HG03354 (cell line): ENCODE measurements at regions not wholly inside any gene's neighbourhood (a gene's known extent, or its start where the extent isn't known, plus 50 kb on each side); places are given as distances from the start of the nearest gene placed in this dataset.
"Not testable (repeated sequence)": the region's sequence is repeated elsewhere in the genome, so short reads cannot be mapped to it uniquely, and the experiment has no call there.

Source experiments
- ATAC-seq: cut with Tn5 transposase; IDR thresholded peaks from one replicate; pipeline ENCODE4 v1.9.1; 2021; ENCODE audit warnings: mild to moderate bottlenecking; ENCODE audit not compliant: unreplicated experiment, poor library complexity, severe bottlenecking

DNA sequence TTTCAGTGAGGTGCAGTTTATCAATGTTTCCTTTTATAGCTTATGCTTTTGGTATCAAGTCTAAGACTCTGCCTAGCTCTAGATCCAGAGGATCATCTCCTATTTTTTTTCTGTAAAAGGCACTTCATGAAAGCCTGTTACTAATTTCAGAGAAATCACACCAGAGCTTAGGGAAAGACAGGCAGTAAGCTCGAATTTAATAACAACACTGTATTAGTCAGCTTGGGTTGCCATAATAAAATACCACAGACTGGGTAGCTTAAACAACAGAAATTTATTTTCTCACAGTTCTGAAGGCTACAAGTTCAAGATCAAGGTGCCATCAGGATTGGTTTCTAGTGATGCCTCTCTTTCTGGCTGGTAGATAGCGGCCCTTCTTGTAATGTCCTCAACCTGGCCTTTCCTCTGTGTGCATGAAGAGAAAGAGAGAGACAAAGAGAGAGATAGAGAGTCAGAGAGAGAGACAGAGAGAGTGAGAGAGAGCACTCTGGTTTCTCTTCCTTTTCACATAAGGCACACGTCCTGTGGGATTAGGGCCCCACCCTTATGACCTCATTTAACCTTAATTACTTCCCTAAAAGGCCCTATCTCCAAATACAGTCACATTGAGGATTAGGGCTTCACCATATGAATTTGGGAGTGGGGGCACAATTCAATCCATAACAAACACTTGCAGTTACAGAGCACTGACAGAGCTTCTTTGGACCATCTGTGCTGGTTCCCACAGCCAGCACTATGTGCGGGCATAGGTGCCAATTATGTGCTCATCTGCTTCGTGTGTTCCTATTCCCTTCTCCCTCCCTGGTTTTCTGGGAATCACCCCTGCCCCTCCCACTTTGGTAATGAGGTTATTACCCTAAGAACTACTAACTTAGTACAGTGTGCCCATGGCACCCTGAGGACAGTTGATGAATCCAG lies 114.8 kb upstream of the MED14 start:
- ATAC-seq: no peak

DNA sequence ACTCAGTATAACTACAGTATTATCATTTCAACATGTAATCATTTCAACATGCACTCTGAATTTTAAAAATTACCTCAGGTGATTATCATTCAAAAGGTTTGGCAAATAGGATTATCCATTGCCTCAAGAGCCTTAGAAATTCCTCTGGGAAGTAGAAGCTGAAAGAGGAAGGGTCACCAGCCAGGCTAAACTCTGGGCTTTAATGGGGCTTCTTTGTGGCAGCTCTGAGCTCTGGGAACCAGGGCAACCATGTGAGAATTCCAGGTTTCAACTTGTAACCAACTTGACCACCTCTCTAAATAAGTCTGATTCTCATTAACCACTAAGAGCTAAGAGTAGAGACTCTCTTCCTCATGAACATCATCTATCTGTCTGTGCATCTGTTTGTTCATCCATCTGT lies 117.2 kb upstream of the MED14 start:
- no peak for ATAC-seq

DNA sequence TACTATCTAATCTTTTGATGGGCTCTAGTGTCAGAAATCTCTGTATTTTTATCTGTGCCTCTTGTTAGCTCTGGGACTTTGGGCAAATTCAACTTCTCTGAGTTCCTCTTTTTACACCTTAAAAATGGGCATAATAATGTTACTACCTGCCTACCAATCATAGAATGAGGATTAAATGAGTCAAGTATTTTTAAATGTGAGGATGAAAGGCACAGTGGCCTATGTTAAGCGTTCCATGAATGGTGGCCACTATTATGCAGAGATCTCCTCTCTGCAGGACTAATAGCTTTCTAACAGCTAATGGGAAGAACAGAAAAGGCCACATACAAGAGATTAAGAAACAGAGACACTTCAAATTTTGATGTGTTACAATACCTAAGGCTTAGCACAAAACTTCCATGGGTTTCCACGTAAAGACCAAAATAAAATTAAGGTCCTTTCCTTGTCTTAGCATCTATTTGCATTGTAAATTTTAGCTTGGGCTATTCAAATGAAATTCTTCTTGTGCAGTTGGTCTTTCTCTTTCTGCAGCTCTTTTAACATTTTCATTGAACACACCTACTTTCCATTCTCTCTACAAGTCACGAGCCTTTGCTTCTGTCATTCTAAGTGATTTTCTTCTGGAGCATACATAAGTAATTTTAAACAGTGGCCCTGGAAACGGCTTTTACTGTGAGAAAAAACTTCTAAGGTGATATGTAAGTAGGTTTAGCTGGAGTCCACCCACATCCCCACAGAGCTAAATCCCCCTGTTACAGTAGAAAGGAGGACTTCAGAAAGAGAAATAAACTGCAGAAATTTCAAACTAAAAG lies 117.9 kb upstream of the MED14 start:
- ATAC-seq: no peak

DNA sequence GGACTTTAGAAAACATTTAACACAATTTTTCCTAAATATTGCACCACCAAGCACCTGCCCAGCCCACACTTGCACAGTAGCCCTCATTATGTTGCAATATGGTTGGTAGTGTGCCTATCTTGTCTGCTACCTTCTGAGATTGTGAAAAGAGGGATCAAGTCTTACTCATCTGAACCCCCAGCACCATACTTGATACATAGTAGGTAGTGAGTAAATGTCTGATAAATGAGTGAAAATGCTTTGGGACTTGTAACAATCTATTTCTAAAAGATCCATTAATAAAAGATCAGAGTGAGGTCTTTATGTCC lies 118.4 kb upstream of the MED14 start:
- no peak for ATAC-seq

DNA sequence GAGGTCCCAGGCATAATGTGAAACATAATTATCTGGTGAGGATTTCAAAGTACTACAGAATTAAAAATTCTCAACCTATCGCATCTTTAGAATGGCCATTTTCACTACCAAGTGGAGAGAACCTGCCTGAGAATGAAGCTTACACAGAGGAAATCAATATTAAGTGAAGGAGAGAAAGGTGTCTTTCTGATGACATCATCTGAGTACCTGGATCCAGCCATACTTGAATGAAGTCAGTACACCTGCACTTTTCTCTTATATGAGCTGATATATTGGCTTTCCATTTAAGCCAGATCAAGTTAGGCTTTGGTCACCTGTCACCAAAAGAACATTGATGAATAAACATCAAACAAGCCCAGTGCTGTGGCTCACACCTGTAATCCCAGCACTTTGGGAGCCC lies 118.9 kb upstream of the MED14 start:
- ATAC-seq: no peak

DNA sequence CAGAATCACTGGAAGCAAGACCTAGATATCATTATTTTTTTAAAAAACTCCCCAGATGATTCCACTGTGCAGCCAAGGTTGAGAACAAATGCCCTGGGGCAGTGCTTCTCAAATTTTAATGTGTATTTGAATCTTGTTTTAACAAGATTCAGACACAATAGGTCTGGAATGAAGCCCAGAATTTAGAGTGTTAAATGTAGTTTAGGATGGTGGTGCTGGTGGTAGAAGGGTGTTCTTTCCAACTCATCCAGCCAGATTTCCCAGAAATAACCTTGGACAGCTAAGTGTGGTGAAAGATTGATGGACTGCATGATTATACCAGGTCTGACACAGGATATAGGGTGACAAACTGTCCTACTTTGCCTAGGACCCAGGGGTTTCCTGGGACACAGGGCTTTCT lies 120.1 kb upstream of the MED14 start:
- ATAC-seq: no peak

DNA sequence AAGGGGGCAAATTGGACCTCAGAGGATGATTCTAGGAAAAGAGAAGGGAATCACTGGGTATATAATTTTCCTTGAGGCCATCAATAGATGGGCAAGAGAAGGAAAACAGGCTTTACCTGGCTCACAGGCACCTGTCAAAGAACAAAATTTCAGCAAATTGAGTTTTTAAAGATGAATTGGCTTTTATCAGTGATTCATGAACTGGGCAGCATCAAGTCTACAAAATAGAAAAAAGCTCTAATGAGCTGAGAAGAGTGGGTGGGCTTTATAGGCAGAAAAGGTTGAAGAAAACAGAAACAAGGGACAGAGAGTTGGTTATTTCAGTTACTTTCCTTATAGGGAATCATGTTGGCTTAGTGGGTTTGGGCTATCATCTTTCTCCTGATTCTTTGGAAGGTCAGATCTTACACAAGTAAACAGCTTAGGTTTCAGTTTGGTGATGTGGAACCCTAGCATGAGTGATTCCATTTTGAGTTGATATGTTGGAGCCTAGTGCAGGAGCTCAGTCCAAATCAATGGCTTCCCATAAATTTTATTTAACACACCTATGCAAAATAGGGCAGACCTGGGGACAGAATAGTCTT lies 120.7 kb upstream of the MED14 start:
- ATAC-seq: no peak

DNA sequence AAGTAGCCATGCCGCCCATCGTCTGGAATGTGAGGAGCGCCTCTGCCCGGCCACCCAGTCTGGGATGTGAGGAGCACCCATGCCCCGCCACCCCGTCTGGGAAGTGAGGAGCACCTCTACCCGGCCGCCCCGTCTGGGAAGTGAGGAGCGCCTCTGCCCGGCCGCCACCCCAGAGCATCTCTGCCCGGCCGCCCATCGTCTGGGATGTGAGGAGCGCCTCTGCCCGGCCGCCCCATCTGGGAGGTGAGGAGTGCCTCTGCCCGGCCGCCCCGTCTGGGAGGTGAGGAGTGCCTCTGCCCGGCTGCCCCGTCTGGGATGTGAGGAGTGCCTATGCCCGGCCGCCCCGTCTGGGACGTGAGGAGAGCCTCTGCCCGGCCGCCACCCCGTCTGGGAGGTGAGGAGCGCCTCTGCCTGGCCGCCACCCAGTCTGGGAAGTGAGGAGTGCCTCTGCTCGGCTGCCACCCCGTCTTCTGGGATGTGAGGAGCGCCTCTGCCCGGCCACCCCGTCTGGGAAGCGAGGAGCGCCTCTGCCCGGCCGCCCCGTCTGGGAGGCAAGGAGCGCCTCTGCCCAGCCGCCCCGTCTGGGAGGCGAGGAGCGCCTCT lies 126.7 kb upstream of the MED14 start:
- not testable (repeated sequence) for ATAC-seq

DNA sequence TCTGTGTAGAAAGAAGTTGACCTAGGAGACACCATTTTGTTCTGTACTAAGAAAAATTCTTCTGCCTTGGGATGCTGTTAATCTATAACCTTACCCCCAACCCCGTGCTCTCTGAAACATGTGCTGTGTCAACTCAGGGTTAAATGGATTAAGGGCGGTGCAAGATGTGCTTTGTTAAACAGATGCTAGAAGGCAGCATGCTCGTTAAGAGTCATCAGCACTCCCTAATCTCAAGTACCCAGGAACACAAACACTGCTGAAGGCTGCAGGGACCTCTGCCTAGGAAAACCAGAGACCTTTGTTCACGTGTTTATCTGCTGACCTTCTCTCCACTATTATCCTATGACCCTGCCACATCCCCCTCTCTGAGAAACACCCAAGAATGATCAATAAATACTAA lies 127.9 kb upstream of the MED14 start:
- not testable (repeated sequence) for ATAC-seq

DNA sequence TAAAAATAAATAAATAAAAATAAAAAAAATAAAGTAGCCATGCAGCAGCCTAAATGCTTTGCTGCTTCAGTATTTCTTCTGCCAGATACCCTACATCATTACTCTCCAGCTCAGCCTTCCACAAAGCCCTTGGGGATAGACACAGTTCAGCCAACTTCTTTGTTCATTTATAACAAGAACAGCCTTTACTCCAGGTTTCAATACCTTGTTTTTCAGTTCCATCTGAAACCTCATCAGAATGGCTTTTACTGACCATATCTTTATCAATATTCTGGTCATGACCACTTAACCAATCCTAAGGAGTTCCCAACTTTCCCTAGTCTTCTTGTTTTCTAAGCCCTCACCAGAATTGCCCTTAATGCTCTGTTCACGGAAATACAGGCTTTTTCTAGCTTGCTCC lies 128.3 kb upstream of the MED14 start:
- no peak for ATAC-seq

DNA sequence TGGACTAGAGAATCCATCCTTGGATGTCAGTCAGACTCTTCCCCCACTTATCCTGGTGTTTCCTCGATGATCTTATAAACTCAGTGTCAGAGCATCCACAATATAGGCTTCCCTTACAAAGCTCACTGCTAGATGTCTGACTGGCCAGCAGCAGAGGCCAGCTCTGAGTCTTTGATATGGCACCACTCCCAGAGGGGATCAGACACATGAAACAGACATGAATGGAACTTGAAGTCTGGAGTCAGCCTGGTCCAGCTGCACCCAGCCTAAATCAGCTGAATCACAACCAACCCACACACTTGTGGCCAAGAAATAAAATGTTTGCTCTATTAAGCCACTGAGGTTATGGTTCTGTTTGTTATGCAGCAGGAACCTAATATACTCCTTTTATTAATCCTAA lies 129.6 kb upstream of the MED14 start:
- no peak for ATAC-seq

DNA sequence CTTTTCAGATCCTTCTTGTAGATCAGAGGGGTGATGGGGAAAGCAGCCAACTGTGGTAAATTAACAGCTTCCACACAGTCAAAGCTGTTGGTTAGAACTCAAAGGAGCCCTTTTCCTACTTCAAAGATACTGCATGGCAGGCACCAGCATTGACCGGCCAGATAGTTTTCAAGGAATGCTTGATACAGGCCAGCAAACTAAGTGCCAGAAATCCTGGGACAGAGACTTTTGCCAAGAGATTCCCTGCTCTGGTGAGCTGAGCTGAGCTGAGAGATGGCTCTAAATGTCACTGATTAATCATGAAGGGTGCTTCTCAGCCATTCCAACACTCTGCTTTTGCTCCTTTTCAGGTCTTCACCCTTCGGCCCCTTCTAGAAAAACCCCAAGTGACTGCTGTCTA lies 131.6 kb upstream of the MED14 start:
- ATAC-seq: no peak

DNA sequence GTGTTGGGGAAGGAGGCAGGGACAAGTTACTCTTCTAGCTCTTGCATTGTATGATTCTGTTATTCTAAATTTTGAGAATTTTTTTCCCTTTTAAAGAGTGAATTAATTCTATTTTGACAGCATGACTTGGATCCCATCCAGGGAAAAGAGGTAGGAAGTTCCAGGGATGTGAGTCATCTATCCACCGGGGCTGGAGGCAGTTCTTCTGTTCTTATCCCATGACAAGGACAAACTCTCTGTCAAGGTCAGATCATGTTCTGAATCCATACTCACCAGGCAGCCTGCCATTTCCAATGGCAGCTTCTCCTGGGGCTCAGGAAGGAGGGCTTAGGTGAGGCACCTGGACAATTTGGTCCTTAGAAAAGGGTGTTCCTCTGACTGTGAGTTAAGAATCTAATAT lies 132.0 kb upstream of the MED14 start:
- ATAC-seq: no peak

DNA sequence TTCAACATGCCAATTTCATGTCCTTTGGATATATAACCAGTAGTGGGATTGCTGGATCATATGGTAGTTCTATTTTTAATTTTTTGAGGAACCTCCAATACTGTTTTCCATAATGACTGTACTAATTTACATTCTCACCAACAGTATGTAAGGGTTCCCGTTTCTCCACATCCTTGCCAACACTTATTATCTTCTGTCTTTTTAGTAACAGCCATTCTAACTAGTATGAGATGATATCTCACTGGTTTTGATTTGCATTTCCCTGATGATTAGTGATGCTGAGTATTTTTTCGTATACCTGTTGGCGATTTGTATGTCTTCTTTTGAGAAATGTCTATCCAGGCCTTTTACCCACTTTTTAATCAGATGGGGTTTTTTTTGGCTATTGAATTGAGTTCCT lies 133.5 kb upstream of the MED14 start:
- no peak for ATAC-seq

DNA sequence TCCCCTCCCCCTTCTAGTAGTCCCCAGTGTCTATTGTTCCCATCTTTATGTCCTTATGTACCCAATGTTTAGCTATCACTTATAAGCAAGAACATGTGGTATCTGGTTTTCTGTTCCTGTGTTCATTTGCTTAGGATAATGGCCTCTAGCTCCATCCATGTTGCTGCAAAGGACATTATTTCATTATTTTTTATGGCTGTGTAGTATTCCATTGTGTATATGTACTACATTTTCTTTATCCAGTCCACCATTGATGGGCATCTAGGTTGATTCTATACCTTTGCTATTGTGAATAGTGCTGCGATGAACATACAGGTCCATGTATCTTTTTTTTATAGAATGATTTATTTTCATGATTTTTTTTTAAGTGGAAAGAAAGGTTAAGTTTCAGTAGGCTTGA lies 135.6 kb upstream of the MED14 start:
- ATAC-seq: not testable (repeated sequence)

DNA sequence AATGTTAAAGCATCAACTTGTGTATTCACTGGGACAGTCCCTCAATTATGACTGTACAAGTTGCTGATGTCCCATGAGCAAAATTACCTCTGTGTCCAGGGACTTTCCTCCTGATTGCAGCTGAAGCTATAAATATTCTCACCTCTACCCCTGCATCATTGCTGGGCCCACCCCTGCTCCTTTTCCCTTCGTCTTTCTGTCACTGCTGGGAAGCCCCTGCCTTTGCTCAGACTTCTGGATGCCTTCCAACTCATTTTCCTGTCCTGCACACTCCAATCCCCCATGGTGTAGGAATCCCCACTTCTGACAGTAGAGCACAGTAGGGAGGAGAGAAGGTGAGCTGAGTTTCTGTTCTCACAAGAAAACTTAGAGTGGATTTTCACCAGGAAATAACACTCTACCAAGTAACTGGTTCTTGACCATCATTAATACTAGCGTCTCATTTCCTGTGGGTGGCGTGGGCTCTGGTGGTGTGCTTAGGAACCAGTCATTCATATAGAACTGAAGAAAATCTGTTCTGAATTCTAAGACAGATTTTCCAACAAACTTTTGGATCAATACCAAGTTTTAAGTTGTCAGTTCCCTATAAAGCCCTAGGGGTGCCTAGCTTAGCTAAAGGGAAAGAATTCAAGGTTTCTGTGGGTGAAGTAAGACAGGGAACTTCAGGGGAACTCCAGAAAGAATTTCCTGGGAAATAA lies 136.2 kb upstream of the MED14 start:
- ATAC-seq: peak; percentile 83

DNA sequence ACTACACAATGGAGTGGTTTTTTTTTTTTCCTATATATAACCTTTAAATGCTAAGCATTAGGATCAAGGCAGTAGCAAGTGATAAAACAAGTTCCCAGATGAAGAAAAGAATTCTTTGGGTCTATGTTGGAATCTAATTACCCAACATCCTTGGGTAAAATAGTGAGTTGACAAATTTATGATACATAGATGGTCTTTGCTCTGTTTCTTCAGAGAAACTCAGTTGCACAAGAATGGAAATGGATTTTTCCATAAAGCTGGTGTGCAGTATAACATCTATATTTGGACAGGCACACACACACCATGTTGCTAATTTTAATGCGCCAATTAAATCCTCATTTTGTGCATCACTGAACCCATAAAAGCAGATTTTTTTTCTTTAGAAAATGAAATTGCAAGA lies 137.0 kb upstream of the MED14 start:
- ATAC-seq: no peak

DNA sequence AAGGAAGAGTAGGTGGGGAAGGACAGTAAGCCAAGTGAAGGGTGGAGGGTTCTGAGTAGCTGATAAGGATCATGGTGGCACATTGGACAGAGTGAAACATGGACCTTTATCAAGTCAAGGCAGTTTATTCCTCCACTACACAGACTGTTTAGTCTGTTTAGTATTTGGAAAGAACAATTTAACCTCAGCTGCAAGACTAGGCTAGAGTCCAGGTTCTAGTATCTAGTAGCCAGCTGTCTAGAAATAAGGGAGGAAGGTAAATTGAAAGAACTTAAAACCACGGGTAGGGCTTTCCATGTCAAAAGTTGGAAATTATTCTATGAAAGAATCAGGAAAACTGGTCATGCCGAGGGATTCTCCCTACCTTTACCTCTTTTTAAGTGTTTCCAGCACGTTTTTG lies 140.1 kb upstream of the MED14 start:
- no peak for ATAC-seq

DNA sequence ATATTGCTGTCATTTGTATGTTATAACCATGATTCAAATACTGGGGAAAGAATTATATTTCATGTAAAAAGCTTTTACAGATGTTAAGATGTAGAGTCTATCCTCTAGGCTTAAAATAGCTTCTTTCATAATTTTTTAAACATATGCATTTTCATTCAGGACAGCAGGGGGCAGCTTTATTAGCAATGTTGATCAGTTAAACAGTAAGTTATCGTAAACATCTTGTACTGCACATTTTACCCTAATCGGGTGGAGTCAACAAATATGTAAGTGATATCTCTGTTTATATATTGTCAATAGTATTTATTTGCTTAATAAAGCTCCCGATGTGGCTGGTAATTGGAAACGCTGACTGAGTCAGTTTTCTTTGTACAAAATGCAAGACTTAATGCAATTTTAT lies 142.5 kb upstream of the MED14 start:
- ATAC-seq: no peak

DNA sequence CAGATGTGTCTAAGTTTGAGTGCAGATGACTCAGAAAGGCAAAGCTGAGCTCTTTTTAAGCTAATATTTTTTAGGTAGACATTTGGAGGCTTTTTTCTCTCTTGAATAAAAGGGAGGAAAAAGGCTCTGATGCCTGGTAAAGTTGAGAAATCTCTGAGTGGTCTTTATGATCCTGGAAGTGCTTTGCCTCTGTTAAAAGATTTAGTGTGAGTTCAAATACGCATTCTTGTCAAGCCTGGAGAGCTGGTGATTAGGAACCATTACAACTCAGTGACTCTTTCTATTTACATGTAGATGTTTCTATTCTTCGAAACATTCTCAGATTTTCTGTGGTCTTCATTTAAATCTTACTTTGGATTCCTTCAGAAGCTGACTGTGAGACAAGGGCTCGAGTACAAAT lies 143.4 kb upstream of the MED14 start:
- ATAC-seq: no peak
